IPS-NIHi7 (cell line): ENCODE measurements at regions not wholly inside any gene's neighbourhood (a gene's known extent, or its start where the extent isn't known, plus 50 kb on each side); places are given as distances from the start of the nearest gene placed in this dataset.

Experiments
- DNase-seq: peaks from one replicate; pipeline ENCODE4 v3.0.0; 2012; ENCODE audit warnings: mixed read lengths; ENCODE audit errors: extremely low spot score

DNA sequence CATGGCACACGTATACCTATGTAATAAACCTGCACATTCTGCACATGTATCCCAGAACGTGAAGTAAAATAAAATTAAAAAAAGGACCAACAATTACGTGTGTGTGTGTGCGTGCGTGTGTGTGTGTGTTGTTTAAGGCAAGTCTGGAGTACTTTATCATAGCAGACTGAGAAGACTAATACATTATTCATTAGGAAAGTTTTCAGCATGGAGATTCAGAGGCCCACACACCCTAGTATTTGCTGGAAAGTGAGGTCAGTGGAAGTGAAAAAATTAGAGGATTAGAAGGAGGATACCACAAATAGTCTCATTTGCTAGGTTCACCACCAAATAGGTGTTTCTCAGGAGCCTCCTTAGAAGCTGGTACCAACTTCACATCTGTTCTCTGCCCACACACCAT lies 457.1 kb upstream of the CPEB2 start:
- no peak for DNase-seq

DNA sequence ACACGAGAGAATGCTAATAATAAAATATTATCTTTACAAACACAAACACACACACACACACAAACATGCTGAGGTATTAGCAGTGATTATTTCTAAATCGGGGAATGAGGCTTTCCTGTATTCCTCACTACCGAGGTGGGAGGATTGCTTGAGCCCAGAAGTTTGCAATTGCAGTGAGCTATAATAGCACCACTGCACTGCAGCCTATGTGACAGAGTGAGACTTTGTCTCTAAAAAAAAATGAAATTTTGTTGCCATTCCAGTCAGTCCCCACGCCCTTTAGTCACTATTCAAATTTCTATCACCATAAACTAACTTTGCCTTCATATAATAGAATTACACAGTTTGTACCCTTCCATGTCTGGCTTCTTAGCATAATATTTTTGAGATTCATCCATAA lies 456.5 kb upstream of the CPEB2 start:
- no peak for DNase-seq

DNA sequence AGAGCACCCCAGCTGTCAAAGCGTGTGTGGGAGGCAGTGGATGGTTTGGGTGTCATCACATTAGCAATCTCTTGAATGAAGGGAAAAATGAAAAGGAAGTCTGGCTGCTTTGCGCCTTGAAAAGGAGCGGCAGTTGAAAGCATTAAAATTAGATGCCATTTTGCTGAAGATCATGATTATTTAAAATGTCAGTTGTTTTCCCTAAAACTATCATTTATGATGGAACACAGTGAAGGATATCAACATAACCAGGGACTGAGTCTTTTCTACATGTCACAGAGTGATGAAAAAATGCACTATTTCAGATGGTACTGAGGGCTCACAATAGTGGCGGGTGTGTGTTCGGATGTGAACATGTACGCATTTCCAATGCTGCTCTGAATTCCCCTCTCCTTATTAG lies 450.2 kb upstream of the CPEB2 start:
- DNase-seq: no peak

DNA sequence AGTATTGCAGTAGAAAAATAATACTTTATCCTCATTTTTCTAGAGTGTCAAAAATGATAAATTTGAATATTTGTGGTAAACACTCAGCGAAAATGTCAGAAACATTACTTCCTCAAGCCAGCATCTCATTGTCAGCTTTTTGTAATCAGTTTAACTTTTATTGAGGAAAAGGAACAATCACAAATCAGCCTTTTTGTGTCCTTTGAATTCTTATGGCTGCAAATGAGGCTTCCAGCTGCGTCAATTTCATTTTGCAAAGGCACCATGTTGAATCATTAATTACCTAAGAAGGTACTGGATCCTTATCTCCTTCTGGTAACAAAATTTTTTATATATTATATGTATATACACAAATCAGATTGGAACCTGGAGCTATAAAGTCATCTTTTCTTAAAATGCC lies 442.6 kb upstream of the CPEB2 start:
- DNase-seq: no peak

DNA sequence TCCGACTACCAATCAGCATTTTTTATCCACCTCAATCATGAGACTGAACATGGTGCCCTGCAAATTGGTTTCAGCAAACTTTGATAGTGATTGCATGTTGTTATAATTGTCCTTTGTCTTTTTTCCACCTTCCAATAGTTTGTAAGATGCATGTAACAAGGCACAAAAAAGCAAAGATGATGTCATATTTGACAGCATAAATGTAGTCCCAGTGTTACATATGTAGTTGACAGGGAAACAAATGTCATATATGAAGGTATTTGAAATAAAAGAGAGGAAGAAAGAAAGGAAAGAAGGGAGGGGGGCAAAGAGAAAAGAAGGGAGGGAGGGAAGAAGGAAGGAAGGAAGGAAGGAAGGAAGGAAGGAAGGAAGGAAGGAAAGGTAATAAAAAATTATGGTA lies 441.7 kb upstream of the CPEB2 start:
- no peak for DNase-seq

DNA sequence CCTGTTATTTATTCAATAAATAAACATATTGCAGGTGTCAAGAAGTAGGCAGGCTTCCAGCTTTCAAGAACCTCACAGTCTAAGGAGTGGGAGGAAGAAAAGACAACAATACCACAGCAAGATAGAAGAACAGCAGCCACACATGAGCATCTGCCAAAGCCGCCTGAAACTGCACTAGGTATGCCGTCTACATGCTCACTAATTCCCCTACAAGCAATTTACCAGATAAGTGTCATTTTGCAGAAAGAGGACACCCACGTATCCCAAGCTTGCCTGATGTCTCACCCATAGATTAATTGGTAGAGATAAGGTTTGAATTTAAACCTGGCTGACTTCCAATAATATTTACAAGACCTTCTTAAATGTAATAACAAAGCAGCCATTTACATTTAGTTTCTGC lies 439.4 kb upstream of the CPEB2 start:
- no peak for DNase-seq

DNA sequence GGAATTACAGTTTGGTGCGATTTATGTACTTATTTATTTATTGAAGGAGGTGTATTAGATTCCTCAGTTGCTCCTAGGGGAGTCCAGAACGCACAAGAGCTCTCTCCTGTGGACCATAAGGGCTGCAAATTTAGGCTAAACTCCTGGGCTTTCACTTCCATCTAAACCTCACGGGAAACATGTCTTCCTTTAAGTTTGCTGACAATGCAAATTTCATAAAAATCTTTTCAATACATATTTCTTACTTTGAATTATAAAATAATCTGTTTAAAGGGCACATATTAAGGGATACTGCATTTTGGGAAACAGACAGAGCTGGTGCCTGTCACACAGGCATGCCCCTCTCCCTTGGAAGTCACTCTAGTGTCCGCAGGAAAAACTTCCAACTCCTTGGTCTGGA lies 438.0 kb upstream of the CPEB2 start:
- DNase-seq: no peak

DNA sequence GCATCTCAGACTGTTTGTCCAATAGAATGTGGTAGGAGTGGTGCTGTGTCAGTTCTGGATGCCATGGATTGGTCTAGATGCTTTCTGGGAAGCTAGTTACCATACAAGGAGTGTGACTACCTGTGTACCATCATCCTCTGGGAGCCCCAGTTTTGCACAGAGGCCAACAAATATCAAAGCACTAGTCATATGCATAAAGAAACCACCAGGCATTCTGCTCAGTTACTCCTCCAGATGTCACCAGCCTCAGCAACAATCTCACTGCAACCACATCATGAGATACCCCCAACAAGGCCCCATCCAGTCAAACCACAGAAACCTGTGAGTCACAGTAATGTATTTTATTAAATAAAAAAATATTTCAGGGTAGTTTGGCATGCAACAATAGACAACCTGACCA lies 435.8 kb upstream of the CPEB2 start:
- DNase-seq: no peak

DNA sequence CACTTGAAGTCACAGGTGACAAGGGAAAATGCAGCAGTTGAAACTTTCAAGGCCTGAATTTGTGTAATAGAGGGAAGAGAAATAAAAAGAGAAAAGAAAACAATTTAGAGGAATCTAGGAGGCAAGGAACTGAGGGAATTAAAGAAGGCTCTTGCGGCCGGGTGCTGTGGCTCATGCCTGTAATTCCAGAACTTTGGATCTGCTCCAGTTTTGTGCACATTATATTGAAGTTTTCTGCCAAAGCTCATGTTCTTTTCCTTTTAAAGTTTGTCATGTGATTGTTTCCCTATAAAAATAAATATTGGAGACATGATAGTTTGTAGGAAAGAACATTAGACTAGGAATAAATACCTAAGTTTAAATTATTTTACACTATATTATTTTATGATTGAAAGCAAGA lies 433.9 kb upstream of the CPEB2 start:
- DNase-seq: no peak

DNA sequence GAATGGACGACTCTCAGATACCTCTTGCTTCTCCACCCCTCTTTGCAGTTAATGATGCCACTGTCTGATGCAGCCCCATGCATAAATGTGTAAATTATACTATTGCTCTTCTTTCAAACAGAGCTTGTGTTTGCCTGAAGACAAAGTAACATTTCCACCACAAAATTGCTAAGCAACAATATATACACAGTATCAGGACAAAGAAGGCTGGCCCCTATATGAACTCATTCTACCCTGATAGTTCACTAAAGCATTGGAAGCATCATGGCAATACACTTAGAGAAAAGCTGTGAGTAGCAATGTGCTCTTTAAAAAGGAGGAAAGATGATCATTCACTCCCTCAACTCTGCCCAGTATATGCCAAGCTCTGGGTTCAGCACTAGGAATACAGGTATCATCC lies 427.0 kb upstream of the CPEB2 start:
- DNase-seq: no peak

DNA sequence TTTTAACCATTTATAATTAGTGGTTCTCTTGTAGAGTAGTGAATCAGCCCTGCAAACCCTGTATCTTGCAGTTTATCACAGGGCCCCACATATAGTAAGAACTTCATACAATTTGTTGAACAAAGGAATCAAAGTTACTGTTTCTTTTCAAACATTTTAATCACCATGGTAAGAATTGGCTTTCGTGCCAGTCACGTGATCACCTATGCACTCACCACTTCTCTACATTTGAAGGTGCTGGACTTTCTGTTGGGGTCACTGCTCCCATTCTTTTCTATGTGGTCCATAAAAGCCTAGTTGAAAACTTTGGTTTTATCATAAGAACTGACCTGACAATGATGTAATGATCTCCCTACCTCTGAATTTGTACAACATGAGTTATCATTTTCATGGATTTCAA lies 426.4 kb upstream of the CPEB2 start:
- no peak for DNase-seq

DNA sequence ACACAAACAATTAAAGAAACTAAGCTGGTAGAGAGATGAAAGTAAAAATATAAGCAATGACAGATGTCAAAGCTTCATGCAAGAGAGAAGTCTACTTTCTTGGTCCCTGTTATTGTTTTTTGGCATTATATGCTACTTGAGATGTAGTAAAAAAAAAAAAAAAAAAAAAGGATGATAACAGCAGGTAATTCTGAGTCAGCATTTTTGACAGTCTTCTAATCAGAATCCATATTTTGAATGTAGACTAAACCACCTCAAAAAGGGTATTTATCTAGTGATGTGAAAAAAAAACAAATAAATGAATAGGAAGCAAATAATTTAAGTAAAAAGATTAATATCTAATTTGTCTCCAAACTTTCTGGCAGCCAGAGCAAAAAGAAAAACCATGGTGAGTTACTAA lies 422.2 kb upstream of the CPEB2 start:
- DNase-seq: no peak

DNA sequence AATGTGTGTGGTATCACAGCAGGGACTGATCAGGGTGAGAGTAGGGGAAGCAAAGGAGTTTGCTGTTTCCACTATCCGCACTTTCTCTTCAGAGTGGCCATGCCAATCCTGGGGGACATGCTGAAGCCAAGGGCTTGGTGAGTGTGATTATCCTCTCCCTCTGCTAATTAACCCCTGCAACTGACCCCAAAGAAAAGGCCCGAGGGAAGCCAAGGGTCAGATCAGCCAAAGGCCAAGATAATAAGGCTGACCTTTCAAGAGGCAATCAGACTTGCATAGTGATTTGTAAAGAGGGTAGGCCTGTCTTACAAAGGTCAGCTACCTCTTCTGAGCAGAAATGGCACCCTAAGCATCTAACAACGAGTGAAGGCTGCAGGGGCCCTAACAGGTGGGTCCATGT lies 420.5 kb upstream of the CPEB2 start:
- DNase-seq: no peak

DNA sequence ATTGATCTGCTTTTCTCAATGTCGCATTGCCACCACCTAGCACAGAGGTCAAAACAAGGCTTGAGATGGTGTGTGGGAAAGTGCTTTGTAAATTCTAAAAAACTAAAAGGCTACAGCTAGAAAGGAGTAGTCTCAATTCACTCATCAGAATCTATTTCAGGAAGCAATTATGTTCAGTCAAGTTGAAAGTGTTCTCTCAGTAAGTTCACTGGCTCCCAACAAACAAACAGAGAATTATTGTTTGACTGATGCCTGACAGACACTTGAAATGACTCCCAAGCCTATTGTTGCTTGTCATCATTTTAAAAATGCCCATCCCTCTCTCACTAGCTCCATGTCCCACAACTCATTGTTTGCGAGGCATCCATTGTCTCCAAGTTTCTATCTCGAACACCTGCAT lies 419.6 kb upstream of the CPEB2 start:
- no peak for DNase-seq

DNA sequence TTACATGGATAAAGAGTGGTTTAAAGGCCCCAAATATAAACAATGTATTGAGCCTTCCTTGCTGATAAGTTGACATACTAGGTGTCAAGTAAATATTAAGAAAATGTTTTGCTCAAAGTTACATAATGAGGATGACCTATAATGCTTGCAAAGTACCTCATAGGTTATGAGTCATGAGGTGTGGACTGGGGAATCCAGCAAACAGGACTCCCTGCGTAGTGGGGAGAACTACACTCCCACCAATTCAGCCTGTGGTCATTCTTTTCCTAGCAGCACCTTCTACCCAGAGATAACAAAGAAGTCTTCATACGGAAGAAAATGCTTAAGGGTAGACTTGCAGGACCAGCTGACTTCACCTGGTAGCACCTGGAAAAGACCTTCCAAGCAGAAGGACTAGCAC lies 418.9 kb upstream of the CPEB2 start:
- no peak for DNase-seq

DNA sequence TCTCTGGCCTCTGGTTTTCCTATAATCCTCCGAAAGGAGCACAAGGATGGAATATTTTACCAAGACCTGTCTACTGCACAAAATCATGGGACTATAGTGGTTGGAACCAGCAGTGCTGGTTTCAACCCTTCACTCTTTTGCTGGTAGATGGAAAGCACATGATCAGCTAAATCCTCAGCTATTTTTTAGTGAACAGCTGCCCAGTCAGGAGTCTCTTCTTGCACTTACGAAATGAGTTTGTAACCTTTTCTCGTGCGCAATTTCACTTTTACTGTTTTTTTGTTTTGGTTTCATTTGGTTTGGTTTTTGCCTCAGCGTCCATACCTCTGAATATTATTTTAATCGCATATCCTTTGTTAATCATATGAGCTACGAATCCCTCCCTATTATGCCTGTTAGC lies 418.5 kb upstream of the CPEB2 start:
- DNase-seq: no peak

DNA sequence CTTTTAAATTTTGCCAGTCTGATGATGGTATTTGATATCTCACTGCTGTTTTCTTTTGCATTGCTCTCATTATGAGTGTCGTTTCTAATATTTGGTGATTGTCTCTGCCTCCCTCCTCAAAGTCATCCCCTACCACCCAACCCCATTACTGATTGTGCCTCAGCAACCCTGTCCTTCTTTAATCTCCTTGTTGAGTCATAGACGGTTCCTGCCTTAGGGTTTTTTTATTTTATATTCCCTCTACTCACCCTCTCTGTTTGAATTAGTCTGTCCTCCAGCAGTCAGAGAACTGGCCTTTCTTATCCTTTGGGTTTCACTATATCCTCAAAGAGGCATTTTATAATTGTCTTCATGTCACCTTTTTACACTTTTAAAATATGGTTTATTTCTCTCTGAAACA lies 409.3 kb upstream of the CPEB2 start:
- no peak for DNase-seq

DNA sequence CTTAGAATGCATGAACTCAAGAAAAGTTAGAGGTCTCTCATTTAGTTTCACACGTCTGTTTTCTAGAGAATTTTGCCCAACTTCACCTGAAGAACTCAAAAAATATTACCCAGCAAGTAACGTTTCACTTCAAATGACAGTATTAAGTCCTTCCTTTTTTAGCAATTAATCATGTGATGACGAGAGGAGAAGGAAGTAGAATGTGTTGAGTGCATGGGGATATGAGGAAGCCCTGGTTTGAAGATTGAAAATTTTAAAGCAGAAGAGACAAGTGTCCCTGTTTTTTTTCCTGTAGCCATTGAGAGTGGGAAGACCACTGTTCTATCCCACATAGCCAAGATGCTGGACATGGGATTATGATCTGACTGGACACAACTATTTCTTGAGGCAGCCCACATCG lies 406.3 kb upstream of the CPEB2 start:
- DNase-seq: no peak

DNA sequence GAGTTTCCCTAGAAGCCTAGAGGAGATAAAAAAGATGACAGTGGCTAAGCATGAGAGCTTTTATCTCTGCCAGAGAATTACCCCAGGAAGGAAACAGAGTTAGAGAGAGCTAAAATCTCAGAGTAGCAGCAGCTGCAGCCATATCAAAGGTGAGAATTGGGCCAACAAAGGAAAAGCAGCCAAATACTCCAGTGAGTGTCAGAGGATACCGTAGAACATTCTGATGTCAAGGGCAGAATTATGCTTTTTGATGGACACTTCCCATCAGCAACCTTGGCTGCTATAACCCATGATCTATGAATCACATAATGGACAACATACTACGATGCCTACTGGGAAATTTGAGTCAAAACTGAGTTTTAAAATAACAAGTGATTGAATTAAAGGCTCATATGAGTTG lies 405.8 kb upstream of the CPEB2 start:
- no peak for DNase-seq

DNA sequence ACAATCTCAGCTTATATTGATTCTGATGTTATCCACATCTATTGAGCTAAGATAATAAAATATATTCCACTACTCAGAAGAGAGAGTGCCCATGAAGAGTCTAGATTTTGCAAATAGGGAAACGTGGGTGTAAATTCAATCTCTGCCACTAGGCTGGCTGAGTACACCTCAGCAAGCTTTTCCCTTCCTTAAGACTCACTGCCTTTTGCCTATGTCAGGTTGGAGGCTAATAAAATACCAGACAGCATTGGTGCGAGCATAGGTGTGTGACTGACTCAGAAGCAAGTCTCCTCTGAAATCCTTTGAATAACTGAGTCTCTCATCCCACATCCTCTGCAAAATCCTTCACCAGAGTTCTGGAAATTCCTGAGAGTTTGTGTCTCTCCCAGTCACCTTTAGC lies 405.4 kb upstream of the CPEB2 start:
- DNase-seq: peak; percentile 31

DNA sequence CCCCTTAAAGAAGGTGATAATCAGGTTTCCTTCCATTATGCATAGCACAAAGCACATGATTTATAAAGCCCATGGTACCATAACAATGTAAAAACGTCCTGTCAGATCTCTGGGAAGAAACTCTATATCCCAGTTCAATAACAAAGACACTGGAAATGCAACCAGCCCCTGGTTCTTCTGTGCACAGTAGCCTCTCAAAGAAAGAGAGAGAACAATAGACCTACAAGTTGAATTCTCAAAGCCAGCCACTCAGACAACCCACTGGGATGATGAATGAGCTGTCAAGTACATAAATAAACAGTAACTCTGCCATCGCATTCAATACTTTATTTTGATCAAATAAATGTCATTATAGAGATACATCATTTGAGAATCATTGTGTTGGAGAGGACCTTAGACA lies 400.1 kb upstream of the CPEB2 start:
- DNase-seq: no peak

DNA sequence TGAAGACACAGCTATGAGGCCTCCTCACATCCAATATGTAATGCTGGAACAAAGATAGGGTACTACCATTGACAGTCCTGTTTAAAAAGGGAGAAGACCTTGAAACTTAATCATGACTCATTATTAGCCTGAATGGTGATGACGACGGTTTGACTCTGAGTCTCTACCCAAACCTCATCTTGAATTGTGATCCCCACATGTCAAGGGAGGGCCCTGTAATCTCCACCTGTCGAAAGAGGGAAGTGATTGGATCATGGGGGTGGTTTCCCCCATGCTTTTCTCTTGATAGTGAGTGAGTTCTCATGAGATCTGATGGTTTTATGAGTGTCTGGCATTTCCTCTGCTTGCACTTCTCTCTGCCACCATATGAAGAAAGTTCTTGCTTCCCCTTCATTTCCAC lies 395.3 kb upstream of the CPEB2 start:
- no peak for DNase-seq

DNA sequence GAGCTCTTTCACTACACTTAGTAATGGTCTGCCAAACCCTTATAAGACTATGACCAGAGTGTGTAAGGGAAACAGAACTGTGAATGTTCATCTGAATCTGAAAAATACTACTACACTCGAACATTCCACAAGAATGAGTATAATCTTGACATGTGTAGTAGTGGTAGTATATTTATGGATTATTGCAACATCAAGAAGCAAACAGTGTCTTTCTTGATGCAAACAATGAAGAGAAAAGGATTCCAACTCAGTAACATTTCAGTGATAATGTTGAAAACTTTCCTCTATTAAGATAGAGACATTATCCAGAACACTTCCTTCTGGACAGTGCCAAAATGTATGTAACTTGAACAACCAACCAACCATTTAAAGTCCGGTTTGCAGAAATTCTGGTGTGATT lies 394.7 kb upstream of the CPEB2 start:
- DNase-seq: no peak

DNA sequence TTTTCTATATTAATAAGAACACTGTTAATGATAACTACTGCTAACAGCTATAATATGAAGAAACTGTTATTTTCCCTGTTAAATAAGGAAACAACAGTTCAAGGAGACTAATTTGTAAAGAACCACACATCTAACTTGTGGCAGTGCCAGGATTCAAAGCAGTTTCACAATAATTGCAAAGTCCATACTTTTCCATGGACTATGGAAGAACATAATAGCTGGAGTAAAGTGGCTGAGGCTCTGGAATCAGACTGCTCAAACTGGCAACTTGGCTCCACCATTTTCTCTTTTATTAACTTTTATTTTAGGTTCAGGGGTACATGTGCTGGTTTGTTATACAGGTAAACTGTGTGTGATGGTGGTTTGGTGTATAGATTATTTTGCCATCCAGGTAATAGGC lies 393.7 kb upstream of the CPEB2 start:
- no peak for DNase-seq

DNA sequence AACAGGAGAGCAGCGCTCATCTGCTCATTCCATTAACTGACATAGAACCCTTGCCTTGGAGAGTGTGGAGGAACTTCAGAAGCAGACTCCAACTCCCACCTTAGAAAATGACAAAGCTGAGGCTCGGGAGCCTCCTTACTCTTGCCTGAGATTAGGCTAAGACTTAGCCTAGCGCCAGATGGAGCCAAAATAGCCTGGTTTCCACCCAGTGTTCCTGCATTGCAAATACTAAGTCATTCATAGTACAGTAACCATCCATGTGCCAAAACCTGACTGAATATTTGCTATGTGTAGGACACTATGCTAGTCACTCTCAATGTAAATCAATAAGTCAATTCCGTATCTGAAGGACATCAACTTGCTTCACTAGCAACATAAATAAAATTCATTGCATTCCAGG lies 387.4 kb upstream of the CPEB2 start:
- no peak for DNase-seq
